PC-3 (cell line): ENCODE measurements at regions not wholly inside any gene's neighbourhood (a gene's known extent, or its start where the extent isn't known, plus 50 kb on each side); places are given as distances from the start of the nearest gene placed in this dataset.
"Not testable (repeated sequence)": the region's sequence is repeated elsewhere in the genome, so short reads cannot be mapped to it uniquely, and the experiment has no call there.

Experiments
- ATAC-seq: fragments of 200-7000 bp; cut with Tn5 transposase; 2 replicates; pipeline ENCODE4 v1.9.1; 2020; ENCODE audit warnings: mild to moderate bottlenecking, moderate library complexity
- BruUV-seq: library from RNA; stranded (reverse); fragments of 400-500 nt; replicated peaks from 2 replicates; lab custom pipeline; 2021; lab: Mats Ljungman, UMichigan
- CTCF ChIA-PET: fragments of 300-600 bp; sonication (Branson Sonifier 250); formaldehyde crosslinking; loops from one replicate; lab custom pipeline; 2022; ENCODE audit warnings: antibody characterized with exemption; lab: Charles Lee
- POLR2A ChIA-PET: fragments of 300-600 bp; sonication (Branson Sonifier 250); formaldehyde crosslinking; loops from one replicate; lab custom pipeline; 2022; ENCODE audit warnings: antibody characterized with exemption; ENCODE audit not compliant: unreplicated experiment; lab: Charles Lee
- DNase-seq: peaks from one replicate; pipeline ENCODE4 v3.0.0-alpha.2; 2015
- H2AFZ ChIP-seq: fragments of 300-600 bp; sonication (generic); 2 replicates; pipeline ENCODE4 v1.6.0; 2016; ENCODE audit warnings: antibody characterized with exemption, low read length
- H3F3A ChIP-seq: fragments of 300-600 bp; sonication (generic); one replicate; pipeline ENCODE4 v1.6.0; 2017; ENCODE audit warnings: antibody characterized with exemption, low read length, control low read depth, mild to moderate bottlenecking; ENCODE audit not compliant: unreplicated experiment
- H3K27ac ChIP-seq: fragments of 300-600 bp; sonication (generic); 2 replicates; pipeline ENCODE4 v1.5.1; 2016; ENCODE audit warnings: mild to moderate bottlenecking, low read length
- H3K27me3 ChIP-seq: fragments of 300-600 bp; sonication (generic); 2 replicates; pipeline ENCODE4 v1.6.1; 2016; ENCODE audit warnings: low read length, mixed read lengths
- H3K36me3 ChIP-seq: fragments of 300-600 bp; sonication (generic); 2 replicates; pipeline ENCODE4 v1.6.1; 2016; ENCODE audit warnings: low read depth, mixed run types, low read length, mixed read lengths
- H3K4me1 ChIP-seq: fragments of 300-600 bp; sonication (generic); 2 replicates; pipeline ENCODE4 v1.5.1; 2016; ENCODE audit warnings: low read length; ENCODE audit not compliant: insufficient read depth
- H3K4me2 ChIP-seq: fragments of 300-600 bp; sonication (generic); 2 replicates; pipeline ENCODE4 v1.6.0; 2016; ENCODE audit warnings: low read length
- H3K4me3 ChIP-seq: fragments of 300-600 bp; sonication (generic); 2 replicates; pipeline ENCODE4 v1.5.1; 2016; ENCODE audit warnings: mild to moderate bottlenecking, low read length, mixed read lengths
- H3K79me2 ChIP-seq: fragments of 300-600 bp; sonication (generic); 2 replicates; pipeline ENCODE4 v1.6.1; 2017; ENCODE audit warnings: low read length, mixed read lengths
- H3K9ac ChIP-seq: fragments of 300-600 bp; sonication (generic); 2 replicates; pipeline ENCODE4 v1.6.0; 2016; ENCODE audit warnings: mild to moderate bottlenecking, low read length
- H3K9me2 ChIP-seq: fragments of 300-600 bp; sonication (generic); replicated peaks from 2 replicates; pipeline ENCODE4 v1.6.1; 2016; ENCODE audit warnings: mixed run types, low read length, mixed read lengths
- H3K9me3 ChIP-seq: fragments of 300-600 bp; sonication (generic); 2 replicates; pipeline ENCODE4 v1.6.1; 2016; ENCODE audit warnings: low read length, mixed read lengths
- H4K20me1 ChIP-seq: fragments of 300-600 bp; sonication (generic); 2 replicates; pipeline ENCODE4 v1.6.1; 2016; ENCODE audit warnings: low read length, mixed read lengths
- CTCF ChIP-seq: fragments of 300-600 bp; sonication (generic); conservative IDR thresholded peaks from 2 replicates; pipeline ENCODE4 v1.5.1; 2017; ENCODE audit warnings: antibody characterized with exemption, low read depth, mild to moderate bottlenecking, low read length
- EZH2 ChIP-seq: fragments of 300-600 bp; sonication (generic); IDR thresholded peaks from one replicate; pipeline ENCODE4 v1.6.1; 2017; ENCODE audit warnings: antibody characterized with exemption, mild to moderate bottlenecking, low read length; ENCODE audit not compliant: unreplicated experiment
- EZH2phosphoT487 ChIP-seq: fragments of 300-600 bp; sonication (generic); IDR thresholded peaks from 2 replicates; pipeline ENCODE4 v1.6.1; 2018; ENCODE audit warnings: mild to moderate bottlenecking, antibody characterized with exemption, low read length, borderline replicate concordance
- intact Hi-C: fragments of 100-400 bp; cut with micrococcal nuclease; formaldehyde crosslinking; loops from 2 replicates; pipeline ENCODE4 v1.9.0; 2023

GRCh38 chr15:96657096-96657495 lies 326.6 kb downstream of the NR2F2 start:
- H3K4me3 ChIP-seq, result no peak overlapping the region
- intact Hi-C loops, result no loop called here
- no peaks in the 10 kb centered on the region for H4K20me1 ChIP-seq
- H3K9me2 ChIP-seq, result no peaks in the 10 kb centered on the region
- H3K36me3 ChIP-seq, result no peaks in the 10 kb centered on the region
- POLR2A ChIA-PET, result no interaction called here
- H3K9me3 ChIP-seq, result no peaks in the 10 kb centered on the region
- no peaks in the 10 kb centered on the region for H3K79me2 ChIP-seq
- no TSS peak for BruUV-seq
- H3K4me1 ChIP-seq, result no peaks in the 10 kb centered on the region
- H3F3A ChIP-seq, result no peaks in the 10 kb centered on the region
- no peak overlapping the region for H3K9ac ChIP-seq
- CTCF ChIA-PET, result no interaction called here
- H3K27ac ChIP-seq, result no peak overlapping the region
- peaks cover 7% of the 10 kb centered on the region; the same call in 1 of the 2 replicates for H3K27me3 ChIP-seq
- TF ChIP-seq EZH2 (no peak), EZH2phosphoT487 (no peak), CTCF (no peak)
- no peak for DNase-seq
- H3K4me2 ChIP-seq, result no peak overlapping the region
- no peak overlapping the region for H2AFZ ChIP-seq
- ATAC-seq, result no peak

DNA sequence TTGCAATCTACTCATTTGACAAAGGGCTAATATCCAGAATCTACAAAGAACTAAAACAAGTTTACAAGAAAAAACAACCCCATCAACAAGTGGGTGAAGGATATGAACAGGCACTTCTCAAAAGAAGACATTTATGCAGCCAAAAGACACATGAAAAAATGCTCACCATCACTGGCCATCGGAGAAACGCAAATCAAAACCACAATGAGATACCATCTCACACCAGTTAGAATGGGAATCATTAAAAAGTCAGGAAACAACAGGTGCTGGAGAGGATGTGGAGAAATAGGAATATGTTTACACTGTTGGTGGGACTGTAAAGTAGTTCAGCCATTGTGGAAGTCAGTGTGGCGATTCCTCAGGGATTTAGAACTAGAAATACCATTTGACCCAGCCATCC lies 336.5 kb downstream of the NR2F2 start:
- H3K9me3 ChIP-seq, CTCF ChIA-PET, H3K27ac ChIP-seq, intact Hi-C loops, H3K4me1 ChIP-seq, H3K27me3 ChIP-seq, H3K4me3 ChIP-seq, BruUV-seq, POLR2A ChIA-PET, H3K9ac ChIP-seq, H3F3A ChIP-seq, H3K4me2 ChIP-seq, H3K9me2 ChIP-seq, DNase-seq, H3K79me2 ChIP-seq, H3K36me3 ChIP-seq, H4K20me1 ChIP-seq, ATAC-seq, H2AFZ ChIP-seq: not testable (repeated sequence)

GRCh38 chr15:96670389-96670788 lies 339.9 kb downstream of the NR2F2 start:
- Histone ChIP-seq H3F3A (no peaks in the 10 kb centered on the region), H3K9me2 (no peaks in the 10 kb centered on the region), H4K20me1 (no peaks in the 10 kb centered on the region), H3K36me3 (no peaks in the 10 kb centered on the region), H3K4me3 (no peak overlapping the region), H2AFZ (no peak overlapping the region), H3K9ac (no peak overlapping the region), H3K79me2 (no peaks in the 10 kb centered on the region), H3K27me3 (peaks cover 10% of the 10 kb centered on the region; the same call in 1 of the 2 replicates), H3K9me3 (no peaks in the 10 kb centered on the region), H3K4me1 (no peaks in the 10 kb centered on the region), H3K27ac (no peak overlapping the region), H3K4me2 (no peak overlapping the region)
- ChIA-PET CTCF (no interaction called here), POLR2A (no interaction called here)
- no TSS peak for BruUV-seq
- ATAC-seq (no peak), DNase-seq (no peak)
- no peak for TF ChIP-seq EZH2
- TF ChIP-seq CTCF, result no peak
- no peak for TF ChIP-seq EZH2phosphoT487
- intact Hi-C loops, result no loop called here
